ENCODE measurements at regions not wholly inside any gene's neighbourhood (a gene's known extent, or its start where the extent isn't known, plus 50 kb on each side); places are given as distances from the start of the nearest gene placed in this dataset.

- H3K27me3 ChIP-seq, result no peaks in the 10 kb centered on the region
- no peak overlapping the region for H3K4me3 ChIP-seq
- ATAC-seq, result no peak
- no peak for DNase-seq
- no peaks in the 10 kb centered on the region for H3K36me3 ChIP-seq
- no peaks in the 10 kb centered on the region for H3K9me3 ChIP-seq
- TF ChIP-seq CTCF (IDR thresholded peaks at IDR 0.05), result no peak
- H3K27ac ChIP-seq, result no peak overlapping the region
- 81 to 87% methylated on average over 4 of the region's 4 CpGs for WGBS, 2 donors
- H3K4me1 ChIP-seq, result peaks cover 0 to 13% (median 0%) of the 10 kb centered on the region in 9 donors
- intact Hi-C loops (cut with DNase I), result no loop called here
These were observed 114.1 kb upstream of the OSR1 start for GRCh38 chr2:19472391-19472978.

- no peak overlapping the region for H3K27ac ChIP-seq
- no peak for ATAC-seq
- H3K36me3 ChIP-seq, result no peaks in the 10 kb centered on the region
- H3K4me1 ChIP-seq, result peaks cover 0 to 13% (median 0%) of the 10 kb centered on the region in 9 donors
- H3K27me3 ChIP-seq, result no peaks in the 10 kb centered on the region
- TF ChIP-seq CTCF (IDR thresholded peaks at IDR 0.05), result no peak
- DNase-seq, result no peak
- intact Hi-C loops (cut with DNase I), result no loop called here
- H3K9me3 ChIP-seq, result no peaks in the 10 kb centered on the region
- H3K4me3 ChIP-seq, result no peak overlapping the region
- 94 to 96% methylated on average over 4 of the region's 4 CpGs for WGBS, 2 donors
These were observed 113.1 kb upstream of the OSR1 start for GRCh38 chr2:19471491-19471890.

- DNase-seq (no peak), ATAC-seq (no peak)
- Histone ChIP-seq H3K4me3 (no peak overlapping the region), H3K9me3 (peaks cover 0 to 7% (median 0%) of the 10 kb centered on the region in 11 donors), H3K4me1 (no peaks in the 10 kb centered on the region), H3K27me3 (no peaks in the 10 kb centered on the region), H3K27ac (no peak overlapping the region), H3K36me3 (no peaks in the 10 kb centered on the region)
- TF ChIP-seq CTCF (IDR thresholded peaks at IDR 0.05), result no peak
- intact Hi-C loops (cut with DNase I), result no loop called here
These were observed 107.6 kb upstream of the OSR1 start for GRCh38 chr2:19465978-19466377.

GRCh38 chr2:19462256-19462645, 103.8 kb upstream of the OSR1 start:
- peaks cover 0 to 10% (median 0%) of the 10 kb centered on the region in 9 donors for H3K4me1 ChIP-seq
- 63 to 77% methylated on average over 2 of the region's 2 CpGs for WGBS, 2 donors
- ATAC-seq (peak in 1 of 8 donors; percentile 69), DNase-seq (no peak)
- intact Hi-C loops (cut with DNase I), result no loop called here
- H3K4me3 ChIP-seq, result no peak overlapping the region
- TF ChIP-seq CTCF (IDR thresholded peaks at IDR 0.05), result no peak
- H3K27ac ChIP-seq, result no peak overlapping the region
- H3K36me3 ChIP-seq, result no peaks in the 10 kb centered on the region
- H3K27me3 ChIP-seq, result no peaks in the 10 kb centered on the region
- H3K9me3 ChIP-seq, result peaks cover 0 to 7% (median 0%) of the 10 kb centered on the region in 11 donors
